ENCODE measurements at regions not wholly inside any gene's neighbourhood (a gene's known extent, or its start where the extent isn't known, plus 50 kb on each side); places are given as distances from the start of the nearest gene placed in this dataset.

DNA sequence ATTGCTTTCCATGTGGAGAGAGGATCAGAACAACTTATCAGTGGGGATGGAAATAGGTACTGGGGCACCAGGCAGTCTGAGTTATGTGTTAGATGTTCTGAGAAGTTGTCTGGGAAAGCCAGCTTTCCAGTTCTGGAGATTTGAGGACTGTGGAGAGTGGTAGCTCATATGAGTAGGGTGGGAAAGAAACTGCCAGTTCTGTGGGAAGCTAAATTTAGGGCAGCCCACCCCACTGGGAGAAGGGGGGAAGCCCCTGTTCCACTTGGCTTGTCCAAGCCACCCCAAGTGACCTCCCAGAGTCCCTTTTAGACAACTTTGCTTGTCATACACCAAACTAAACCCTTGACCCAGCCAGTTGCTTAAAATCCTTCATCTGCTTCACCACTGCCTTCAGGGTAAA lies 189.5 kb downstream of the REEP3 start:
- no peak for DNase-seq

DNA sequence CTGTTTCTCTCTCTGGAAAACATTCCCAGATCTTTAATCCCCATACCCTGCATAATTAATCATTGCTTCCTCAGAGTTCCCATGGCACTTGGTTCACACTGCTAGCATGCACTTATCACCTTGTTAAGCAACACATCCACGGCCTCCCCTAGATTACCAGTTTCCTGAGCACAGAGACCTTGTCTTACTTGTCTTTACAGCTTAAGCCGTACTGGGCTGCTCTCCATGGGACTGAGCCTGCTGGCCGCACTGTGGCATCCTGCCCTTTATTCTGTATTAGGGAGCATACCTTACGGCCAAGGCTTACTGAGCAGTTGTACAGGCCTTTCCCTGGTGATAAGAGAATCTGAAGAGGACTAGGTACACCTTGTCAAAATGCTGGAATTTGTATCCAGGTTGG lies 190.2 kb downstream of the REEP3 start:
- peak; percentile 69 for DNase-seq

GRCh38 chr10:63711867-63712716 lies 190.9 kb downstream of the REEP3 start:
- peak; percentile 72 for DNase-seq

- DNase-seq: no peak
Measured at GRCh38 chr10:63712717-63713115, 191.5 kb downstream of the REEP3 start.

DNA sequence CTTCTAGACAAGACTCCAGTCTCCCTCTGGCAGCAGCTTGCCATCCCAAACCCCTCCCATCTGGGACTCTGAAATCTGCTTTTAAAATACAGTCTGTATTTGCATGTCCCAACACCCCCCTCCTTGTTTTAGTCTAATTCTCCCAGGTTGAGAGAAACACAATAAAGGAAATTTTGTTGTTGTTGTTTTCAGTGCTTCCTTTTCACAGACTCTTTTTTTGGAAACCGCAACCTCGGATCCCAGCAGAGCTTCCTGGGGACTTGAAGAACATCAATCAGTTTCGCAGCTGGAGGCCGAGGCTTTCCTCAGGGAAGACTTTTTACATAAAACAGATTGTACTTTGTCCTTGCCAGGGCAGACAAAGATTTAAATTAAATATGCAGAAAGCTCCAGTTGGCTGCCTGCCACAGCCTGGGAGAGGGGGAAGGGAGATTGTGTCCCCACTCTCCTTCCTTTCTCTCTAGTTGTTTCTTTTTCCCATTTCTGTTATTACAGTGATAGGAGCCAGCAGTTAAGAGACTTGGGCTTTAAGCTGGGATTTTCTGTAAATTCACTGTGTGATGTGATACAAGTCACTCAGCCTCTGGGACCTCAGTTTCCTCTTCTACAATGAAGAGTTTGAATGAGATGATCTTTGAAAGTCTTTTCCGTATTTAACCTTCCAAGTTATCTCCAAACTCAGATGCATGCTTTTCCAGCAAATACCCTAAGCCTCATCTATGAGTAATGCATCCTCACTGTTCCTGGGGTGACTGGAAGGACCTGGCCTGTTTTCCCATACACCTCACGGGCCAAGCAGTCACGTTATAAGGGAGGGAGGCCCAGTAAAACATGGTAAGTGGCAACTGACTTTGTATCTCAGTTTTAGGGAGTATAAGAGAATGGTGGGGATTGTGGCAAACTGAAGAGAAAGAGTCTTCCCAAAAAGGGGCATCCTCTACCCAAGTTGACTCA lies 192.3 kb downstream of the REEP3 start:
- DNase-seq: no peak

- no peak for DNase-seq
Measured at GRCh38 chr10:63716016-63716580, 194.9 kb downstream of the REEP3 start.

- DNase-seq: no peak
Measured at GRCh38 chr10:63717027-63717715, 196.0 kb downstream of the REEP3 start.

DNA sequence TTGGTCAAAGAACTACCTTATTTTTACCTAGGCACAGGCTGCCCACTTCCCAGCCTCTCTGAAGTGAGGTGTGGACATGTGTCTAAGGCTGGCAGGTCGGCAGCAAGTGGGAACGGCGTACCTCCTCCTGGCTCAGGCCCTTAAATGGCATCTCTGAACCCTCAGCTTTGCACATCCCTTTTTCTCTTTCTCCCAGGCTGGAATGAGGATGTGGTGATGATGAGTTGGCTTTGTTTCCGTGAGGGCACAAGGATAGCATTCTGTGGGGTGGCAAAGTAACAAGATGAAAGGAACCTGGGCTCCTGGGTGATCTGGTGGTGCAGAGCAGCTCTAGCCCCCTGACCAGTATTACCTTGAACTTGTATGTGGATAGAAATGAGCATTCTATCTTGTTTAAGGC lies 196.8 kb downstream of the REEP3 start:
- no peak for DNase-seq

- DNase-seq: no peak
Measured at GRCh38 chr10:63718421-63718820, 197.2 kb downstream of the REEP3 start.

GRCh38 chr10:63719226-63719856 lies 198.1 kb downstream of the REEP3 start:
- DNase-seq: no peak

- DNase-seq: no peak
Measured at GRCh38 chr10:63720072-63720537, 198.9 kb downstream of the REEP3 start.

DNA sequence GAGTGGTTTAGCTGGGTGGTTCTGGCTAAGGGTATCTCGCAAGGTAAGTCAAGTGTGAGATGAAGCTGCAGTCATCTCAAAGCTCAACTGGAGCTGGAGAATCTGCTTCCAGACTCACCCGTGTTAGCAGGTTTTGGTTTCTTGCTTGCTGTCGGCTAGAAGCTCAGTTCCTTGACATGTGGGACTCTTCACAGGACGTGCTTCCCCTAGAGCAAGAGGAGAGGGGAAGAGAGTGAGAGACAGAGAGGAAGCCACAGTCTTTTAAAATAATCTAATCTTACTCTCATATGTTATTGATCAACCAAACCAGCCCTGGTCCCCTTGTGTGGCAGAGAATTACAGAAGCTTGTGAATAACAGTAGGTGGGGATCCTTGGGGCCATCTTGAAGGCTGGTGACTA lies 199.5 kb downstream of the REEP3 start:
- no peak for DNase-seq

DNA sequence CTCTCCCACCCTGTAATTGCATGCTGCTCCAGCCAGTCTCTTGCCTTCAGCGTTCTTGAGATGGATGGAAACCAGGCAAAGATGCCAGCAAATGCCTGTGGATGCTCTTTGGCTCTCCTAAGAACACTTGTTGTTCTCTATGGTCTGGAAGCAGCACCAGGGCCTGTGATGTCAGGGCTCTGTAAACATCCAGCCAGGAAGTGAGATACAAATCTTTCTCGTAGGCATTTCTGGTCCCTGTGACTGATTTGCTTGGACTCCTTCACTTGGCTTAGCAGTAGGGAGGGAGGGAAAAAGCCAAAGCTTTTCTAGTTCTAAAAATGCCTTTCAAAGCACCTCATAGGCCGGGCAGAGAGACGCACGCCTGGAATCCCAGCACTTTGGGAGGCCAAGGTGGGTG lies 201.3 kb downstream of the REEP3 start:
- no peak for DNase-seq

DNA sequence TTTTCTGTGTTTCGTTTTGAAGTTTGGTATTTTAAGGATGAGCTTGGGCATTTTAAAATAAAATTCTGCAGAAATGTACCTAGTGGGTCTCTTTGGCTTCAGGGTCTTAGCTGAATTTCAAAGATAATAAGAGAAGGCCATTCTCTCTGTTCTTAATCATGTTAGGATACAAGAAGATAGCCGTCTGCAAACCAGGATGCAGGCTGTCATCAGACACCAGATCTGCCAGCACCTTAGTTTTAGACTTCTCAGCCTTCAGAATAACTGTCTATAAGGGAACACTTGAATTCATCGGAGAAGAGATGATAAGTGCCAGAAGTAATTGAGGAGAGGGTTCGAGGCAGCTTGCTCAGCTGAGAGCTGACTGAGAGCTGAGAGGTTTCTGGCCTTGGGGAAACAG lies 202.1 kb downstream of the REEP3 start:
- no peak for DNase-seq

- no peak for DNase-seq
Measured at GRCh38 chr10:63723741-63724140, 202.5 kb downstream of the REEP3 start.

DNA sequence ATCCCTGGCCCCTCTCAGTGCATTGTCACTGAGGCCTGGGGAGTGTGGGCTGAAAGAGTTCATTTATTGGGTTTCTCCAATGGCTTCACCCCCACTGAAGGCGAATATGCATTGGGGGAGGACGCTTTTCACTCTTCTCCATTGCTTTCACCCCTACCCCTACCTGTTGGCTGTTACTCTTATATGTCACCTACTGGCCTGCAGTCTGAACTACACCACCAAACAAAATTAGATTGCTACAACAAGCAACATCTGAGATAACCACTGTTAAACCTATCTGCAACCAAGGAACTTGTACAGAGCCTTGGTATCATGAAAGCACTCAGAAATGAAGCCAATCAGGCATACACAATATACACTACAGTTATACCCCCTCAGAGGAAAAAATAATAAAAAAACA lies 203.7 kb downstream of the REEP3 start:
- no peak for DNase-seq

DNA sequence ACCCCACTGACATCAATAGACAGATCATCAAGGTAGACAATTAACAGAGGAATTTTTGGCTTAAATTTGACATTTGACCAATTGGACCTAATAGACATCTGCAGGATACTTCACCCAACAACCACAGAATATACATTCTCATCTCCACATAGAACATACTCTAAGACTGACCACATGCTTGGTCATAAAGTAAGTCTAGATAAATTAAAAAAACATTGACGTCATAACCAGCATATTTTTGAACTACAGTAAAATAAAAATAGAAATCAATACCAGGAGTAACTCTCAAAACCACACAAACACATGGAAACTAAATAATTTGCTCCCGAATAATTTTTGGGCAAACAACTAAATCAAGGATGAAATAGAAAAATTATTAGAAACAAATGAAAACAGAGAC lies 205.7 kb downstream of the REEP3 start:
- no peak for DNase-seq

- DNase-seq: no peak
Measured at GRCh38 chr10:63727636-63728035, 206.4 kb downstream of the REEP3 start.

- no peak for DNase-seq
Measured at GRCh38 chr10:63735305-63735704, 214.1 kb downstream of the REEP3 start.

- DNase-seq: peak; percentile 78
Measured at GRCh38 chr10:63738410-63738809, 217.2 kb downstream of the REEP3 start.

GRCh38 chr10:63744060-63744941 lies 223.1 kb downstream of the REEP3 start:
- DNase-seq: no peak

All from NCI-H226 (cell line).